H9 (cell line): ENCODE measurements at regions not wholly inside any gene's neighbourhood (a gene's known extent, or its start where the extent isn't known, plus 50 kb on each side); places are given as distances from the start of the nearest gene placed in this dataset.

Source experiments
- DNase-seq: peaks from one replicate; pipeline ENCODE4 v3.0.0-alpha.2; 2017
- H2AFZ ChIP-seq: one replicate; pipeline ENCODE4 v1.6.1; 2013; ENCODE audit warnings: mild to moderate bottlenecking, low read length, control low read depth, moderate library complexity
- H2AK5ac ChIP-seq: 2 replicates; pipeline ENCODE4 v1.6.1; 2013; ENCODE audit warnings: low read length, control low read depth, mixed read lengths; ENCODE audit not compliant: insufficient read length
- H2BK120ac ChIP-seq: one replicate; pipeline ENCODE4 v1.6.1; 2013; ENCODE audit warnings: low read depth, mild to moderate bottlenecking, low read length, control low read depth, inconsistent platforms; ENCODE audit not compliant: poor library complexity, severe bottlenecking
- H2BK12ac ChIP-seq: 2 replicates; pipeline ENCODE4 v1.6.1; 2013; ENCODE audit warnings: low read length, control low read depth, mixed read lengths, low read depth; ENCODE audit not compliant: insufficient read length
- H2BK15ac ChIP-seq: 2 replicates; pipeline ENCODE4 v1.6.1; 2013; ENCODE audit warnings: low read depth, low read length, control low read depth
- H2BK20ac ChIP-seq: one replicate; pipeline ENCODE4 v1.6.1; 2013; ENCODE audit warnings: low read depth, mild to moderate bottlenecking, low read length, control low read depth, inconsistent platforms; ENCODE audit not compliant: poor library complexity, severe bottlenecking
- H2BK5ac ChIP-seq: 2 replicates; pipeline ENCODE4 v1.6.1; 2013; ENCODE audit warnings: low read length, control low read depth, mixed read lengths; ENCODE audit not compliant: insufficient read length
- H3K14ac ChIP-seq: 2 replicates; pipeline ENCODE4 v1.6.1; 2013; ENCODE audit warnings: low read length, control low read depth; ENCODE audit not compliant: insufficient read depth
- H3K18ac ChIP-seq: 2 replicates; pipeline ENCODE4 v1.6.1; 2013; ENCODE audit warnings: low read depth, mild to moderate bottlenecking, mixed read lengths, low read length, control low read depth; ENCODE audit not compliant: insufficient read length
- H3K23ac ChIP-seq: 2 replicates; pipeline ENCODE4 v1.6.1; 2013; ENCODE audit warnings: low read length, control low read depth, mixed read lengths, low read depth; ENCODE audit not compliant: insufficient read length
- H3K23me2 ChIP-seq: 2 replicates; pipeline ENCODE4 v1.6.1; 2013; ENCODE audit warnings: low read depth, mild to moderate bottlenecking, mixed read lengths, low read length, control low read depth; ENCODE audit not compliant: insufficient read length, poor library complexity, severe bottlenecking
- H3K27ac ChIP-seq: 2 replicates; pipeline ENCODE4 v1.5.1; 2013; ENCODE audit warnings: low read length, control low read depth, mixed read lengths, low read depth; ENCODE audit not compliant: insufficient read length
- H3K27me3 ChIP-seq: 2 replicates; pipeline ENCODE4 v1.6.1; 2013; ENCODE audit warnings: low read length, control low read depth, inconsistent platforms; ENCODE audit not compliant: insufficient read depth
- H3K4ac ChIP-seq: 2 replicates; pipeline ENCODE4 v1.6.1; 2013; ENCODE audit warnings: low read depth, mild to moderate bottlenecking, control low read depth, inconsistent platforms, low read length, moderate library complexity
- H3K4me1 ChIP-seq: 2 replicates; pipeline ENCODE4 v1.6.1; 2013; ENCODE audit warnings: low read length, control low read depth, inconsistent platforms; ENCODE audit not compliant: insufficient read depth
- H3K4me2 ChIP-seq: 2 replicates; pipeline ENCODE4 v1.6.1; 2013; ENCODE audit warnings: low read length, control low read depth, mixed read lengths; ENCODE audit not compliant: insufficient read length, insufficient read depth
- H3K56ac ChIP-seq: 2 replicates; pipeline ENCODE4 v1.6.1; 2013; ENCODE audit warnings: low read depth, mild to moderate bottlenecking, mixed read lengths, low read length, control low read depth; ENCODE audit not compliant: insufficient read length
- H3K79me1 ChIP-seq: 2 replicates; pipeline ENCODE4 v1.6.1; 2013; ENCODE audit warnings: low read depth, mild to moderate bottlenecking, moderate library complexity, low read length, control low read depth, inconsistent platforms; ENCODE audit not compliant: insufficient read depth, poor library complexity, severe bottlenecking
- H3K79me2 ChIP-seq: 2 replicates; pipeline ENCODE4 v1.6.1; 2013; ENCODE audit warnings: low read length, control low read depth, inconsistent platforms; ENCODE audit not compliant: insufficient read depth
- H3K9ac ChIP-seq: 2 replicates; pipeline ENCODE4 v1.6.1; 2013; ENCODE audit warnings: low read length, control low read depth, mixed read lengths; ENCODE audit not compliant: insufficient read length; ENCODE audit errors: extremely low read depth
- H3K9me3 ChIP-seq: one replicate; pipeline ENCODE4 v1.6.1; 2013; ENCODE audit warnings: low read depth, low read length, inconsistent platforms; ENCODE audit not compliant: control insufficient read depth
- H3T11ph ChIP-seq: one replicate; pipeline ENCODE4 v1.6.1; 2013; ENCODE audit warnings: mild to moderate bottlenecking, low read length, control low read depth, inconsistent platforms
- H4K20me1 ChIP-seq: one replicate; pipeline ENCODE4 v1.6.1; 2013; ENCODE audit not compliant: control insufficient read depth, insufficient read length, insufficient read depth
- H4K5ac ChIP-seq: 2 replicates; pipeline ENCODE4 v1.6.1; 2013; ENCODE audit warnings: low read depth, mild to moderate bottlenecking, mixed read lengths, low read length, control low read depth; ENCODE audit not compliant: insufficient read length
- H4K8ac ChIP-seq: replicated peaks from 2 replicates; pipeline ENCODE4 v1.6.1; 2013; ENCODE audit warnings: low read length, control low read depth, mixed read lengths, low read depth; ENCODE audit not compliant: insufficient read length
- H4K91ac ChIP-seq: 2 replicates; pipeline ENCODE4 v1.6.1; 2013; ENCODE audit warnings: low read depth, mild to moderate bottlenecking, moderate library complexity, mixed read lengths, low read length, control low read depth; ENCODE audit not compliant: insufficient read length
- H3K27ac Mint-ChIP-seq, 3 experiments: 2 replicates in 2 of 3; 3 replicates in 1 of 3; pipeline ENCODE4 v1.8.0; 2020 to 2021; ENCODE audit warnings: mixed read lengths in 3 of 3, mild to moderate bottlenecking in 1 of 3, moderate library complexity in 1 of 3
- H3K27me3 Mint-ChIP-seq: 2 replicates; pipeline ENCODE4 v1.8.0; 2021; ENCODE audit warnings: low read depth, mild to moderate bottlenecking, moderate library complexity, mixed read lengths
- H3K36me3 Mint-ChIP-seq, 3 experiments: 2 replicates in 2 of 3; 3 replicates in 1 of 3; pipeline ENCODE4 v1.8.0; 2020 to 2021; ENCODE audit warnings: low read depth in 3 of 3, mixed read lengths in 3 of 3; ENCODE audit not compliant: insufficient read depth in 1 of 3
- H3K4me1 Mint-ChIP-seq, 2 experiments: 2 replicates each; pipeline ENCODE4 v1.8.0; 2020; ENCODE audit warnings: mixed read lengths in 2 of 2
- H3K4me3 Mint-ChIP-seq, 2 experiments: 2 replicates in 1 of 2; 3 replicates in 1 of 2; pipeline ENCODE4 v1.8.0; 2020 to 2021; ENCODE audit warnings: mild to moderate bottlenecking in 2 of 2, mixed read lengths in 2 of 2, moderate library complexity in 1 of 2
- H3K9me3 Mint-ChIP-seq, 2 experiments: 2 replicates in 1 of 2; 3 replicates in 1 of 2; pipeline ENCODE4 v1.8.0; 2020; ENCODE audit warnings: mild to moderate bottlenecking in 2 of 2, mixed read lengths in 2 of 2, moderate library complexity in 1 of 2
- WGBS: extraction: QIAGEN DNeasy Blood & Tissue Kit; methylation state at CpG from one replicate; pipeline ENCODE4 v1.1.7; 2013; ENCODE audit warnings: missing lambda C conversion rate, low lambda C conversion rate, mixed read lengths; ENCODE audit not compliant: insufficient read length; ENCODE audit errors: extremely low coverage; 5-methylcytosine and 5-hydroxymethylcytosine counted together
- TF ChIP-seq, protein P1 (sequence below): fragments of 200-600 bp; sonication (generic); conservative IDR thresholded peaks from 3 replicates; pipeline ENCODE4 v1.8.0; 2021; ENCODE audit warnings: antibody characterized with exemption, mild to moderate bottlenecking

DNA sequence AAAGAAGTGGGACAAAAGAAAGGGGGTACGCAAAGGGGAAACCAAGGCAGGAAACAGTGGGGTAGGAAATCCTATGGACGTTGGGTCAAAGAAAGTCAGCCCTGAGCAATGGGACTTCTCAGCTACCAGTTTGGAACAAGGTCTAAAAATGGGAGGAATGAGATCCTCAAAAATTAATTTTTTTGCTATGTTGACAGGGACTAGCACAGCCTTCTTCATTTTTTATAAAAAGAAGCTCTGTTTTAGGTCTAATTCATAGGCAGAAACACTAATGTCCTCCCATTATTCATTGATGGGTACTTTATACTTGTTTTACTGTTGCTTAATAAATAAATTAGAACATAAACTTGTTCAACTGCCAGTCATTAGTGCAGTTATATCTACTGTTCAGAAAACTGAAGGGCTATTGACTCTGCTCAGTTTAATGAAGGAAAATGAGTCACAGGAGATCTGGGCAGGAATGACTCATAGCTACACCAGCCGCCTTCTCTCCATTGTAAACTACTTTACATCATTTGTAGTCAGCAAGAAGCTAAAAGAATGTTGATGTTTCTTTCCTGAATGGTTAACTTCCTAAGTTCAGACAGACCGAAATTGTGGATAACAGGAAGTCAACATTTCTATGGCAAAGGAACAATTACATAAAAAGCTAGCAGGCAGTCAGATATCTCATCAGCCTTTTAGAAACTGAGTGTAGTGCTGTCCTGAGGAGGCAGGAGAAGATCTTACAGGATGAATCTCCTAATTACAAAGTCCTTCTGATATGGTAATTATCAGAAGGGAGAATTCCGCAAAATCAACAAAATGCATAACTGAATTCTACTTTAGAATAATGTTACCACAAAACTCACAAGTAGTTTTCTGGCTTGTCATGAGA is 356.4 kb upstream of the PKN2 start:
- Histone ChIP-seq H3K79me1 (no peaks in the 10 kb centered on the region), H3T11ph (no peak overlapping the region), H3K23ac (no peak overlapping the region), H2BK120ac (no peak overlapping the region), H4K20me1 (no peaks in the 10 kb centered on the region), H2BK15ac (no peak overlapping the region), H3K56ac (no peak overlapping the region), H2AK5ac (no peak overlapping the region), H2BK20ac (no peak overlapping the region), H4K5ac (no peak overlapping the region), H3K18ac (no peak overlapping the region), H3K9ac (no peak overlapping the region), H3K4me2 (no peak overlapping the region), H3K27me3 (no peaks in the 10 kb centered on the region), H3K23me2 (no peaks in the 10 kb centered on the region), H3K4me1 (no peaks in the 10 kb centered on the region; the same call in 1 of the 2 replicates), H4K91ac (no peak overlapping the region), H3K14ac (no peak overlapping the region), H2AFZ (no peak overlapping the region), H3K27ac (no peak overlapping the region), H4K8ac (no peak overlapping the region), H3K79me2 (no peaks in the 10 kb centered on the region), H2BK12ac (no peak overlapping the region), H2BK5ac (no peak overlapping the region), H3K9me3 (no peaks in the 10 kb centered on the region), H3K4ac (no peak overlapping the region)
- H3K4me1 Mint-ChIP-seq, result peaks cover 16 to 17% of the 10 kb centered on the region in 2 experiments
- TF ChIP-seq, protein P1, sequence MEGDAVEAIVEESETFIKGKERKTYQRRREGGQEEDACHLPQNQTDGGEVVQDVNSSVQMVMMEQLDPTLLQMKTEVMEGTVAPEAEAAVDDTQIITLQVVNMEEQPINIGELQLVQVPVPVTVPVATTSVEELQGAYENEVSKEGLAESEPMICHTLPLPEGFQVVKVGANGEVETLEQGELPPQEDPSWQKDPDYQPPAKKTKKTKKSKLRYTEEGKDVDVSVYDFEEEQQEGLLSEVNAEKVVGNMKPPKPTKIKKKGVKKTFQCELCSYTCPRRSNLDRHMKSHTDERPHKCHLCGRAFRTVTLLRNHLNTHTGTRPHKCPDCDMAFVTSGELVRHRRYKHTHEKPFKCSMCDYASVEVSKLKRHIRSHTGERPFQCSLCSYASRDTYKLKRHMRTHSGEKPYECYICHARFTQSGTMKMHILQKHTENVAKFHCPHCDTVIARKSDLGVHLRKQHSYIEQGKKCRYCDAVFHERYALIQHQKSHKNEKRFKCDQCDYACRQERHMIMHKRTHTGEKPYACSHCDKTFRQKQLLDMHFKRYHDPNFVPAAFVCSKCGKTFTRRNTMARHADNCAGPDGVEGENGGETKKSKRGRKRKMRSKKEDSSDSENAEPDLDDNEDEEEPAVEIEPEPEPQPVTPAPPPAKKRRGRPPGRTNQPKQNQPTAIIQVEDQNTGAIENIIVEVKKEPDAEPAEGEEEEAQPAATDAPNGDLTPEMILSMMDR, result no peak
- H3K4me3 Mint-ChIP-seq, result no peak overlapping the region
- no peaks in the 10 kb centered on the region for H3K36me3 Mint-ChIP-seq
- no peak overlapping the region for H3K27ac Mint-ChIP-seq
- no peak for DNase-seq
- no CpG with 5 or more reads among the region's 5 CpGs for WGBS
- no peaks in the 10 kb centered on the region for H3K9me3 Mint-ChIP-seq
- H3K27me3 Mint-ChIP-seq, result no peaks in the 10 kb centered on the region
